IPS DF 19.7 (cell line): ENCODE measurements at regions not wholly inside any gene's neighbourhood (a gene's known extent, or its start where the extent isn't known, plus 50 kb on each side); places are given as distances from the start of the nearest gene placed in this dataset.

Experiments used
- DNase-seq: peaks from one replicate; pipeline ENCODE4 v3.0.0-alpha.2; 2013; ENCODE audit warnings: low read depth, low spot score

DNA sequence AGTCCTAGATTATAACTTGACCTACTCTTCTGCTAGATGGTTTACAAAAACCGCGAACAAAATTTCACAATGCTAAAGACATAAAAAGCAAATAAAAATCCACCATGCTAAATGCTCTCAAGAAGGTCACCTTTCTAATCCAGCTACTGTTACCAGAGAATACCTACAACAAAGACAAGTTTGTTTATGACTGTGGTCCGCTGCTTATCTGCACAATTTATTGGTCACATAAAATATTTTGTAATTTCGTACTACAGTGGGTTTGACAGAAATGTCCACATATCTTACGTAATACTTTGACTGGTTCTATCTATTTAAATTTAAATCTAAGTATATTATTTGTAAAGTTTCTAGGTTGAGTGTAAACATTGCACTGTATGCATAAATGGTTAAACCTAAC lies 257.6 kb upstream of the ZNF608 start:
- no peak for DNase-seq

- DNase-seq, result no peak
Measured at GRCh38 chr5:125005266-125005665, 258.8 kb upstream of the ZNF608 start.

- no peak for DNase-seq
Measured at GRCh38 chr5:125006011-125006685, 259.7 kb upstream of the ZNF608 start.

- DNase-seq, result no peak
Measured at GRCh38 chr5:125010356-125010755, 263.9 kb upstream of the ZNF608 start.

GRCh38 chr5:125011014-125011413 lies 264.6 kb upstream of the ZNF608 start:
- no peak for DNase-seq

DNA sequence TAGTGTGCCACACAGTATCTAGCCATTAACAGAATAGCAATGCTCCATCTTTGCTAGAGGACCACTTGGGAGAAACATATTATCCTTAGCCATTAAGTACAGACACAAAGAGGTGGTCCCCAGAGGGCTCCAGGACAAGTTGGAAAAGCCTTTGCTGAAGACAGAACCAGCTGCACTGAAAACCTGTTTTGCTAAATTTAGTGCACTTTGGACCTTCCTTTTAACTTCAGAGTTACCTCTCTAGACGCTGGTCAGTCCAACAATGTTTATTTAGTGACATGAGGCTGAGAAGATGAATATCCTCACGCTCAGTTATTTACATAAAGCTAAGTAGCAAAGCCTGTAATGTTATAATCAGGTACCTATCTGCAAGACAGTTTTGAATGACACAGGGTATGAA lies 265.0 kb upstream of the ZNF608 start:
- no peak for DNase-seq

DNA sequence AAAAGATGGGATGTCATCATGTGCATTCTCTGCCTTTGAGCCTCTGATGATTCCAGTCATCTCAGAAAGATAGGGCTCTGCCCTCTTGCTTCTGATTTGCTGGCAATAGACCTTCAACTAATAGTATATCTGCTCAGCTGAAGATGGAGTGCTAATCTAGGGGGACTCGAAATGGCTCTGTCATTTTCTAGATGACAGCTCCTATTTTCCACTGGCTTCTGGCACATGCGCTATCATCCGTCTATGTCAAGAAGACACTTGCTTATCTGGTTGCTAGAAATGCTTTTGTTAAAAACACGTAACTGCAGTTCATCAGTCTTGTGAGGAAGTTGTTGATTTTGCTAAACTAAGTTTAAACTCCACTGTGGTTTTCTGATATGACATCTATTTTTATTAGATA lies 265.5 kb upstream of the ZNF608 start:
- no peak for DNase-seq

- DNase-seq, result no peak
Measured at GRCh38 chr5:125012727-125013451, 266.4 kb upstream of the ZNF608 start.

GRCh38 chr5:125014202-125014601 lies 267.8 kb upstream of the ZNF608 start:
- DNase-seq, result no peak

- no peak for DNase-seq
Measured at GRCh38 chr5:125017796-125018195, 271.4 kb upstream of the ZNF608 start.

DNA sequence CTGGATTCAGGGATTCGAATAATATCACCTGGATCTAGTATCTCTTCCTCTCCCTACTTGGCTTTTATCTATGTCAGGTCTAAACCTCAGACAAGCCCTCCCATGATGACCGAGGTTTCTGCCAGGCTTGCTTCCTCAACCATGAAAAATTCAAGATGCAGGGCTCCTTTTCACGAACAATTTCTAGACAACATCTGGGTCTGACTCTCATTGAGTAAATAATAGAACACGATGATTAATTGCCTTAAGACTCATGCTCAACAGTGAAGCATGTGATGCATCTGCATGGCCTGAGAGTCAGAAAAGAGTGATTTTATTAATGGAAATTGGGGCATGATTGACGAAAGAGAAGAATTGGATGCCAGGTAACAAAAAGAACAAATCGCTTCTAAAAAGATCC lies 277.2 kb upstream of the ZNF608 start:
- DNase-seq, result no peak

- no peak for DNase-seq
Measured at GRCh38 chr5:125026867-125027731, 280.7 kb upstream of the ZNF608 start.

- no peak for DNase-seq
Measured at GRCh38 chr5:125032286-125032685, 285.8 kb upstream of the ZNF608 start.

- DNase-seq, result no peak
Measured at GRCh38 chr5:125033602-125034001, 287.2 kb upstream of the ZNF608 start.

- no peak for DNase-seq
Measured at GRCh38 chr5:125034331-125034730, 287.9 kb upstream of the ZNF608 start.

- DNase-seq, result no peak
Measured at GRCh38 chr5:125036494-125036893, 290.1 kb upstream of the ZNF608 start.

DNA sequence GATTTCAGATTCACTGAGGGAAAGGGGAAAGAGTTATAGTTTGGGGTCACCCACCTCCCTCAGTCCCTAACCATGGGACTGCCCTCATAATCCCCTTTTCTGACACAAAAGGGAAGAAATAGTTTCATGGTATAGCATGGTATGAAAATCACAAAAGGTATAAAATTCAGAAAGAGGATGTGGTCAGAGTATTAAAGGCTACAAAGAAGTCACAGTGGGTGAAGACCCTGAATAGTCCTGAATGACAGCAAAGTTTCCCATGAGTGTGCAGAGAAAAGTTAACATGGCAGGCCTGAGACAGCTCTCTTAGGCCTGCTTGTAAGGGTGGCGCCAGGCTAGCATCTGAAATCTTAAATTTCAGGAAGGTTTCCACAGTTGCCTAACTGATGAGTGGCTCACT lies 290.6 kb upstream of the ZNF608 start:
- DNase-seq, result no peak

DNA sequence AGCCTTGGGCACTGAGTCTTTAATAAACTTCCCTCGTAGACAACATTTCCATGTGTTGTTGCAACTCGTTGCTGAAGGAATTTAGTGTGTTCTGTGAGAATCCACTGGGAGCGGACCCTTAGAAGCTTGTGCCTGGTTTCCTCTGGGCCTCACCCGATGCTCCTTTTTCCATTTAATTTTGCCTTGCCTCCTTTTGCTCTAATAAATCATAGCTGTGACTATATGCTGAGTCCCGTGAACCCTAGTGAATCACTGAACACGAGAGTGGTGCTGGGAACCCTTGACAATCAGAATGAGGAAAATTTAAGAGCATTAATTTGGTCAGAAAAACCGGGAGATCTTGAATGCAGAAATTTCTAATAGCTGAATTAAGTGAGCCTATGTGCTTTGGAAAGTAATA lies 291.1 kb upstream of the ZNF608 start:
- no peak for DNase-seq

GRCh38 chr5:125038477-125038876 lies 292.0 kb upstream of the ZNF608 start:
- DNase-seq, result no peak

DNA sequence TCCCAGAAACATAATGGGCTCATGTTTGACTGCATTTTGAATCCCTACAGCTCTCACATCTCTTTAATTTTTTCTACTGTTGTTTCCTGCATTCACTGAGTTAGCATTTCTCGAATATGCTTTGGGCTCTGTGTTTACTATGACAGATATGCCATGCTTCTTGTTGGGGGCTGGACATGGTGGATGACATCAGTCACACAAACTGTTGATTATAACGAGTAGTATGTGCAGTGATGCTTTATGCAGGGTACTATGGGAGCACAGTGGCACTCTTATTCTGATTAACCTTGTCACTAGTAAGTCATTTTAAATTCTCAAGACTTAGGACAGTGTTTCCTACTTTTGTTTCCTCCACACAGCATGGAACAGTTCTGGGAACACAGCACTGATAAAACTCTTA lies 295.4 kb upstream of the ZNF608 start:
- no peak for DNase-seq

DNA sequence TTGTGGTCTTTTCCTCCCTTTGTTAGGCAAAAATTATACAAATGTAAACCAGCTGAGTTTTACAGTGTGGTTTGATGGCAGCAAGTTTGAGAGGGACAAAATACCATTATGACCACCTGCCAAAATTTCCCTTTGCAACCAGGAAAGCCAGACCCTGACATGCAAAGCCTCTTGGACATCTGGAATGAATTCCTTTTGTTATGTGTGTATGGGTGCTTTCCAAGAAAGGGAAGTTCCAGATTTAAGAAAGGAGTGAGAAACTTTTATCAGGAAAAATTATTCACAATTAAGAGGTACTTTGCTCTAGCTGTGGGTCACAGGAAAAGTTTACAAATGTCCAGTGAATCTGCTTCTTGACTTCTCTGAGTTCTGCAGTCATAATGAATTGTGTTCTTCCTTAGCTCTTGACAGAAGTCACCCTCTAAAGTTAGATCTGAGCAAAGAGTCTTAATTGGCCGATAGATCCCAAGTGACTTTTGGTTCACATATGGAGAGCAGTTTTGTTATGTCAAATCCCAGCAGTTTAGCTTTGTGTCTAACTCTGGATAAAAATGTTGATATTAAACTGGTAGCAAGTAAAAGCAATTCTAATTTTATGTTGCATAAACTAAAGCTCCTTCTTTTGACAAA lies 295.9 kb upstream of the ZNF608 start:
- DNase-seq, result no peak

DNA sequence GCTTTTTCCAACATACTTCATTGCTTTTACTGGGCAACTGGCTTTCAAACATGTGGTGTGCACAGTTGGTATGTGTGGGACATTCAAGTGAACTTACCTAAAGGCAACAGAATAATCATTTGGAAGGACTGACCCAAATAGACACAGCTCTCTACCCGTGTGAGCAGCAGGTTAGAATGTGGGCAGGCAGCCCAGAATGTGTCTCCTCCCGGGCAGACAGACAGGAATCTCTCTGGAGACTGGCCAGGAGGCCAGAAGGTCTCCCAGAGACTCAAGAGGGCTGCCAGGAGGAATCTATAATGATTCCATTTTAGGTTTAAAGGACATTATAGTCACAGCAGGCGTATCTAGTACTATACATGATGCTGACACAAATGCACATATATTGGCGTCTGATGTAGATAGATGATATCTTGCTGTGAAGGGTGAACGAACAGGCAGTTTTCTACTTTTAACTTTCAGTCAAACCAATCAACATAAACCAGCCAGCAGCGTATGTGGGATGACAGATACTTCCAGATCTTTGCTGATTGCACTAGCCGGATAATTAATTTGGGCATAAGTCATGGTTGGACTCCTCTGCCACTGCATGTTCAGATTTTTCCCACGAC lies 297.4 kb upstream of the ZNF608 start:
- no peak for DNase-seq
